GM21723 (cell line): ENCODE measurements at regions not wholly inside any gene's neighbourhood (a gene's known extent, or its start where the extent isn't known, plus 50 kb on each side); places are given as distances from the start of the nearest gene placed in this dataset.
"Not testable (repeated sequence)": the region's sequence is repeated elsewhere in the genome, so short reads cannot be mapped to it uniquely, and the experiment has no call there.

Source experiments
- ATAC-seq: cut with Tn5 transposase; IDR thresholded peaks from one replicate; pipeline ENCODE4 v1.9.1; 2021; ENCODE audit warnings: mild to moderate bottlenecking, moderate library complexity; ENCODE audit not compliant: unreplicated experiment

DNA sequence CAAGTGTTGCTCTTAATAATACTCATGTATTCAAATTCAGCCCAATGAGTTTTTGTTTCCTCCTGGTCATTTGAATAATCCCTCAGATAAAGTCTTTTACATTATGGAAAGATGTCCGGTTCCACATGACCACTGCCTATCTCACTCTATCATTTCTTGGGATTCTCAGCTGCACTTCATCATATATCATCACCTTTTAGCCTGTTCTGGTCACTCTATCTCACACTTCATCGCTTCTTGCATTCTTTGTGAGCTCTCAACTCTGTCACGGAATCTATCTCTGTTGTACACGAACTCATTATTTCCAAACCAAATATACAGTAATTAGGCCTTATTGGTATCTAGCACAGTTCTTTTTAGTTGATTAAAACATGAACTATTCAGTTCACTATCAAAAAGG, 126.9 kb upstream of the HAND2 start:
- ATAC-seq = no peak

DNA sequence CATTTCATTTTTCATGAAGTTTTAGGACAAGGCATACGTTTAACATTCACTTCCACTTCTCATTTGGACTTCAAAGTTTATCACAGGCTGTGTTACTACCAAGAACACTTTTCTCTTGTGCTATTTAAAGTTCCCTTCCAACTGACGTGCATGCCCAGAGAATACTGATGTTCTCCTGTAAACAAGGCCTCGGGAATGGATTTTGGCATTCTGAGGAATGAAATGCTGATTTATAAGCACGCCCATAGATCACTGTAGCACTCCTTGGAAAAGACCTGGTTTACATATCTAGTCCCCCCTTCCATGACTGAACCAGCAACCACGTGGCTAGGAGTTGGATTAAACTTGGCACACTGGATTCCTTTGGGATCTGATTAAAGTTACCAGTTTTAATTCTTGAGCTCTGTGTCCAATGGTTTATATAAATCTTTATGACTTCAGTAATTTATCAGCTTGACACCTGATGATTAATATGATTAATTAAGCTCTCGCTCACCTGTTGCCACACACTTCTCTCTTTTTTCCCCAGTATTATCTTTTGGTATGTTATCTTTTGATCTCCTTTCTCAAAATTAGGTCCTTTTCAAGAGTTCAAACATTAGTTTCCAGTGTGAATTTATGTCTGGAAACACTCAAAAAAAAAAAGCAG, 122.4 kb upstream of the HAND2 start:
- no peak for ATAC-seq

DNA sequence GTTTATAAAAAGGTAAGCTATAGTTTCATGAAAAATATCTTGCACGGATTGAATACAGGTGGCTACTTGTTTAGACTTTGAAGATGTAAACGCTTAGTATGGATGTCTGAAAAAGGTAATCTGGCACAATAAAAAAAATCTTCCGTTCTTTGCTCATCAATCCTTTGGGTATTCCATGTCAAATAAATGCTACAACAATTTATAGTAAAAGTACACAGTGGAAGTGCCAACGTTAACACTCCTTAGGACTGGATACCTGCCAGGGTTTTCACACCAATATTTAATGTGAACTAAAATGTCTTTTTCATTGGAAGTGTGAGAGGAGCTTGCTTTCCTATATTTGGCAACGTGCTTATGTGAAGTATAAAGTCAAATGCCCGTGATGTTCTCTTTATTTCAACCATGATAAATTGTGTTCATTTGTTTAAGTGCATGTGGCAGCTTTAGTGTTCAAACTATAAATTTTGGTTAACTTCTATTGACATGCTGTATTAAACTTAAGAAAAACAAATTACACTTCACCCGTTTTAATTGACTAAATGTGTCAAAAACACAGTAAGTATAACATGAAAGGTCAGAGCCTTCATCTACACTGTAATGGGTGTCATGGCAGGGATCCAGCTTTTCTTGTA, 121.7 kb upstream of the HAND2 start:
- no peak for ATAC-seq

DNA sequence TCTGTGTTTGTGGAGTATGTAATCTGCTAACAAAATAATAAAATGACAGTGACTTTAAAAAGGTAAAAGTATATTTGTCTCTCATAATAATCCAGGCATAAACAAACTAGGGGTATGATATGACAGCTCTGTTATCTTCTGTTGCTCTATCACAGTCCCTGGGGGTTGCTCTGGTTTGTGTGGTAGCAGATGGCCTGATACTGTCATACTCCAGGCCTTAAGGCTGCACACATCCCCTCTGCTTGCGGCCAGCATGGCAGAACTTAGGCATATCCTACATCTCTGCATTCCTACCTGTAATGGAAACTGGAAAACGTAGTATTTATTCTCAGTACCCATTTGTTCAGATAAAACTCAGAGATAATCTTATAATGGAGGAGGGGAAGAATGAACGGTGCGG, 117.9 kb upstream of the HAND2 start:
- ATAC-seq = no peak

DNA sequence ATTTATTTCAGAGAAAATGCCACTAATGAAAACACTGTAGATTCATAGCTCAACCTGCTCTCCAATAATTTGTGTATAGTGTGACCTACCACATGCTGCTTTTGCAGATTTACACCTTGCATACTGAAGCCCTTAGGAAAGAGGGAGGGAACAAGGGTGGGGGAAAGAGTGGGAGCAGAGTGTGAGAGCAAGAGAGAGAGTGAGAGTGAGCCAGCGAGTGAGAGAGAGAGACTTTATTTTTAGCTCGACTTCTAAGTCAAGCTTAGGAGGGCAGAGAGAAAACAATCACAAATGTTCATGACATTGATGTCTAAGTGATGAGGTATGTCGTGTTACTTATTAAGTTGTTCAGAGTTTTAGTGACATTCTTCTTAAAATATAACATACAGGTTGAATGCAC, 112.5 kb upstream of the HAND2 start:
- no peak for ATAC-seq

DNA sequence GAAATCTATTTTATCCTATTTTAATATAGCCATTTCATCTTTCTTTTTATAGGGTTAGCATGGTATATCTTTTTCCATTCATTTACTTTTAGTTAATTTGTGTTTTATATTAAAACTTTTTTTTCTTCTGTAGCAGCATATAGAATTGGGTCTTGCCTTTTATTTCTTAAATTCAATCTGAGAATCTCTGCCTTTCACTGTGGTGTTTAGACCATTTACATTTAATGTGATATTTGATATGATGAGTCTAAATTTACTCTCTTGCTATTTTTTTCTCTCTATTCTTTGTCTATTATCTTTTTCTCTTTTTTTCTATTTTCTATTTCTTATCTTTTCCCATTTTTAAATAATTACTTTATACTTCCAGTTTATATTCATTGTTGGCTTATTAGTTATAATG, 105.4 kb upstream of the HAND2 start:
- ATAC-seq = no peak

DNA sequence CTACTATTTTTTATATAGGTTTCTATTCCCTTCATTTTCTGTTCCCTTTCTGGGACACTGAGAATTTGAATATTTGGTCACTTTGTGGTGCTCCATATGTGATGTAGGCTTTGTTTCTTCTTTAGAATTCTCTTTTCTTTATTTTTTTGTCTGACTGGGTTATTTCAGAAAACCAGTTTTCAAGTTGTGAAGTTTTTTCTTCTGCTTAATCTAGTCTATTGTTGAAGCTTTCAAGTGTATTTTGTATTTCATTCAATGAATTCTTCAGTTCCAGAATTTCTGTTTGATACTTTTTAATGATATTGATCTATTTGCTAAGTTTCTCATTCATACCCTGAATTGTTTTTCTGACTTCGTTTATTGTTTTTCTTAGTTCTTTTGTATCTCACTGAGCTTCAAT, 96.2 kb upstream of the HAND2 start:
- no peak for ATAC-seq

DNA sequence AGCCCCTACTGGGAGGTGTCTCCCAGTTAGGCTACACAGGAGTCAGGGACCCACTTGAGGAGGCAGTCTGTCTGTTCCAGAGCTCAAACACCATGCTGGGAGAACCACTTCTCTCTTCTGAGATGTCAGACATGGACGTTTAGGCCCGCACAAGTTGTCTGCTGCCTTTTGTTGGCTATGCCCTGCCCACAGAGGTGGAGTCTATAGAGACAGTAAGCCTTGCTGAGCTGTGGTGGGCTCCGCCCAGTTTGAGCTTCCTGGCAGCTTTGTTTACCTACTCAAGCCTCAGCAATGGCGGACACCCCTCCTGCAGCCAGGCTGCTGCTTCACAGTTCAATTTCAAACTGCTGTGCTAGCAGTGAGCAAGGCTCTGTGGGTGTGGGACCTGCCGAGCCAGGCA, 88.6 kb upstream of the HAND2 start:
- ATAC-seq = not testable (repeated sequence)

DNA sequence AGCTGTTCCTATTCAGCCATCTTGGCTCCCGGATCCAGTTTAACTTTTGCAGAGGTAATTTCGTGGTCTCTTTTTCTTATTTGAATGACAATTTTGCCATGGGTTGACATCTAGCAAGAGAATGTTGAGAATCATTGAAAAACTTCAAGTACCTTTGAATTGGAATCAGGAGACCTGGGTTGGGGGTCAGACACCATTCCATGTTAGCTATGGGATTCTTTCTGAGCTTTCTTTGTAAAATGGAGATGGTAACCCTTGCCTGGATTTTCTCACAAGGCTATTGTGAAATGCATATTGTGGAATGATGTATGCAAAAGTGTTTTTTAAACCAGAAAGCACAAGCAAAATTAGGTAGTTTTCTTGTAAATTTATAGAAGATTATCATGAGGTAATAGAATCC, 79.1 kb upstream of the HAND2 start:
- ATAC-seq = no peak

DNA sequence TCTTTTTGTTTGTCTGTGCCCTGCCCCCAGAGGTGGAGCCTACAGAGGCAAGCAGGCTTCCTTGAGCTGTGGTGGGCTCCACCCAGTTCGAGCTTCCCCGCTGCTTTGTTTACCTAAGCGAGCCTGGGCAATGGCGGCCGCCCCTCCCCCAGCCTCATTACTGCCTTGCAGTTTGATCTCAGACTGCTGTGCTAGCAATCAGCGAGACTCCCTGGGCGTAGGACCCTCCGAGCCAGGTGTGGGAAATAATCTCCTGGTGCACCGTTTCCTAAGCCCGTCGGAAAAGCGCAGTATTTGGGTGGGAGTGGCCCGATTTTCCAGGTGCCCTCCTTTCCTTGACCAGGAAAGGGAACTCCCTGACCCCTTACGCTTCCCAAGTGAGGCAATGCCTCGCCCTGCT, 78.6 kb upstream of the HAND2 start:
- not testable (repeated sequence) for ATAC-seq

DNA sequence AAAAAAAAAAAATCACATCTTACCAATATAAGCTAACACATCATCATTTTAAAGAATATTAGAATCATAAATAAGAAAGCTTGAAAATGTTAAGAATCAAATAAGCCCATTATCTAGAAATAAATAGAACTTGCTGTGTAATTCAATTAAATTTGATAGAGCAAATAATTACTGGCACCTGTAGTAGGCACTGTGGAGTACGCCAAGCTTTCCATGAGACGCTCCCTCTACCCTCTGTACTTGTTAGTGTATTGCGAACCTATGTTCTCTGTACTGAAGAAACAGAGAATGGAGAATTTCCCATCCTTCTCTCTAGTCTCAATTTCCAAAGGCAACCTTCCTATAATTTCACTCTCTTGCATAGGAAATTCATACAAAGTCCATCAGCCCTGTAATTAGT, 61.7 kb upstream of the HAND2 start:
- ATAC-seq = no peak

DNA sequence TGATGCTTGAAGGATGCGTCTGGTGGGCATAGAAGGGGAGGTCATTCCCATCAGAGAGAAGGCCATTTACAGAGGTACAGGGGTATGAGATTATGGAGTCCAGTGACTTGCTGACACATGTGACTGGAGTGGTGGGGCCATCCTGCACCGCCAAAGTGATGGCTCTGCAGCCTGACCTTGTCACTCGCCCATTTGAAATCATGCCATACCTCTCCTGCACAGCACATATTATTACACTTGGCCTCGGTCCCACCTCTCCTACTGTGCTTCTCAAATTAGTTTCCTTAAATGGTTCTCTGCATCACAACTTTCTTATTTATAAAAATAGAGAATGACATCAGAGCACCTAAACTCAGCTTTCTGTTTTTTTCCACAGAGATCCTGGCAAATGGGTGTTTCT, 60.7 kb upstream of the HAND2 start:
- no peak for ATAC-seq

DNA sequence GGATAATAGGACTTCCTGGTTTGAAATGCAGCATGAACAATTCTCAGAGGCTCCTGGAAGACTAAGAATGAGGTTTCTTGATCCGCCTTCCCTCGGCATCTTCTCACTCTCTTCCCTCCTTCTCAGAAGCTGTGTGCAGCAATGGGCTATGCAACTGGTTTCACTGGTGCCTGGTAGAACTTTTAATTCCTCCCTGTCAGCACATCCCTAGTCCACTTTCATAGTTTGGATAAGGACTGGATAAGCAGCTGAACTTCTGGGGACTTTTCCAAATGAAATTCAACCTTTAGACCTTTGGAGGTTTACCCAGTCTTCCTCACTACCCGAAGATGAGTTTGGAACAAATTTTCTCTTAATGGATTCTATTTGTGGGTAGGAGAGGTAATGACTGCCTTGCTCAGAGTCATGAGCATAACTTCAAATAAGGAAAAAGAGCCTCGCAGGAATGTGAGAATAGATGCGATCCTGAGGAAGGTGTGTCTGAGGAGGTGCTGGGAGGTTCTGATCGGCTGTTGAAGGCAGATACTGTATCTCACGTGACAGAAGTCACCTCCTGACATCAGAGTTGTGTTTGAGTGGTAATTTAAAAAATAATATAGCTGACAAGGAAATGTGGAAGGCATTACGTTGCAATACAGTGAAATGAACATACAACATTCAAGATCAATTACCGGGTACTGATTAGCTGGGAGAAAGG, 56.0 kb upstream of the HAND2 start:
- ATAC-seq = no peak

DNA sequence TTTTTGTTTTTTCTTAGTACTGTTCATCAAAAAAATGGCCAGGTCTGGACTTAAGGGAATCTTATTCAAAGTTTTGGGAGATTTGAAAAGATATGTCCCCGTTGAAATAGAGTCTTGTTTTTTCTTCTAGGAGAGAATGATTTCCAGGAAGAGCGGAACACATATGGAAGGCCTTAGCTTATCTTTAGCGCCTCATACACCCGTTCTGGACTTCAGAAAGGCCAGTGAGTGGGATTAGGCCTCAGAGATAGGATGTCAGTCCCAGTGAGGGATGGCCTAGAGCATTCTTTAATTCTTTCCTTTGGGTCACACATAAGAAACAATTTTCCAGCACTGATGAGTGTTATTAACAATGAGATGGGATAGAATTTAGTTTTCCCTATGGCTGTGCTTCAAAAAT, 54.5 kb upstream of the HAND2 start:
- ATAC-seq = no peak
